Tibial nerve (tissue), 4 donors: ENCODE measurements at regions not wholly inside any gene's neighbourhood (a gene's known extent, or its start where the extent isn't known, plus 50 kb on each side); places are given as distances from the start of the nearest gene placed in this dataset.

Experiments
- EP300 ChIP-seq, 2 donors: sonication (generic); formaldehyde crosslinking; IDR thresholded peaks; one replicate each; pipeline ENCODE4 v1.6.1; 2017; ENCODE audit warnings: antibody characterized with exemption in 2 of 2, mild to moderate bottlenecking in 1 of 2
- POLR2A ChIP-seq, 2 donors: fragments of 450-650 bp; IDR thresholded peaks; one replicate each; pipeline ENCODE4 v1.6.1; 2017; ENCODE audit warnings: antibody characterized with exemption in 2 of 2, mild to moderate bottlenecking in 2 of 2, moderate library complexity in 2 of 2
- TF ChIP-seq, protein P1 (sequence below), 5 experiments: fragments of 200-600 bp in 3 of 5; fragments of 450-650 bp in 2 of 5; sonication (generic) in 3 of 5; IDR thresholded peaks; one replicate each; pipeline ENCODE4 v1.5.1; 2016 to 2019; ENCODE audit warnings: antibody characterized with exemption in 5 of 5, mild to moderate bottlenecking in 3 of 5, moderate library complexity in 2 of 5

DNA sequence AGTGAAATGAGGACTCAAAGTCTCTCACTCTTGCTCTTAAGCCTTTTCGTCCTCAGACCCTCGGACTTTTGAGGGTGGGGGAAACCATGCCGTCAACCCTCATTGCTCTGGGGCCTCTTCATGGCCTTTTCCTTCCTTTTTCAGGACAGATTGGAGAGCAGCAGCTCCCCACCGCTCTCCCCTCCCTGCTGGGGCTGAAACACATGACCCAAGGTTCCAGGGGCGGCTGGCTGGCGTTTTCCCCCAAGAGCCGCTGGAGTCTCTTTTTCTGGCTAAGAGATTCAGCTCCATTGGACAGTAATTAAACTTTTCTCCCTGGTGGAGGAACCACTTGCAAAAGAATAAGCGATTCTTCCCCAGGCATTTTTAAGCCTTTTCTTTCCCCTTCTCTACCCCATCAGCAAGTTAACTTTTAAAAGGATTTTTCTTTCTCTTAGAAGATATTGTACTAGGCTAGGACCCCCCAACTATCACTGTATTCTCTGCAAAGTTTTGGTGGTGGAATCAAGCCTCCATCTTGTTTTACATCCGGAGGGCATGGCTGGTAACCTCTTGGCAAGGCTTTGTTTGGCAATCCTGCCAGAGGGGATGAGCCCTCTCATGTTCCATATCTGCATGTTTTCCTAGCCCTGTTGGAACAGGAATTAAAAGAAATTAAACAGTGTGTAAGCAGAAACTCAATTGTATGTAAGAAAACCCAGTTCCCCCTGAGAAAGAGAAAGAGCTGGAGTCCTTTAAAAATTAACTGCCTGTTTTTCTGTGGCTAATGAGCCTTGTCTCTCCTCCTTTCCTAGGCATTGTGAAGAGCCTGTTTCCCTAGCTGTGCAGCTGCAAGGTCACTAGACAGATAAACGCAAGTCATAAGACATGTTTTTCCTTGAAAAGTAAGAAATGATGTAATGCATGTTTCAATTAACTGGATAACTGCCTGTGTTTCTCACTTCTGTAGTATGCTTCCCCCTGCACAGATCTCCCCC lies 100.8 kb upstream of the GPR6 start:
- TF ChIP-seq, protein P1, sequence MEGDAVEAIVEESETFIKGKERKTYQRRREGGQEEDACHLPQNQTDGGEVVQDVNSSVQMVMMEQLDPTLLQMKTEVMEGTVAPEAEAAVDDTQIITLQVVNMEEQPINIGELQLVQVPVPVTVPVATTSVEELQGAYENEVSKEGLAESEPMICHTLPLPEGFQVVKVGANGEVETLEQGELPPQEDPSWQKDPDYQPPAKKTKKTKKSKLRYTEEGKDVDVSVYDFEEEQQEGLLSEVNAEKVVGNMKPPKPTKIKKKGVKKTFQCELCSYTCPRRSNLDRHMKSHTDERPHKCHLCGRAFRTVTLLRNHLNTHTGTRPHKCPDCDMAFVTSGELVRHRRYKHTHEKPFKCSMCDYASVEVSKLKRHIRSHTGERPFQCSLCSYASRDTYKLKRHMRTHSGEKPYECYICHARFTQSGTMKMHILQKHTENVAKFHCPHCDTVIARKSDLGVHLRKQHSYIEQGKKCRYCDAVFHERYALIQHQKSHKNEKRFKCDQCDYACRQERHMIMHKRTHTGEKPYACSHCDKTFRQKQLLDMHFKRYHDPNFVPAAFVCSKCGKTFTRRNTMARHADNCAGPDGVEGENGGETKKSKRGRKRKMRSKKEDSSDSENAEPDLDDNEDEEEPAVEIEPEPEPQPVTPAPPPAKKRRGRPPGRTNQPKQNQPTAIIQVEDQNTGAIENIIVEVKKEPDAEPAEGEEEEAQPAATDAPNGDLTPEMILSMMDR (IDR thresholded peaks at IDR 0.05) = no peak
- TF ChIP-seq POLR2A (IDR thresholded peaks at IDR 0.05) = no peak
- TF ChIP-seq EP300 (IDR thresholded peaks at IDR 0.05) = no peak
